HG02938 (cell line): ENCODE measurements at regions not wholly inside any gene's neighbourhood (a gene's known extent, or its start where the extent isn't known, plus 50 kb on each side); places are given as distances from the start of the nearest gene placed in this dataset.
"Not testable (repeated sequence)": the region's sequence is repeated elsewhere in the genome, so short reads cannot be mapped to it uniquely, and the experiment has no call there.

Experiments
- ATAC-seq: cut with Tn5 transposase; IDR thresholded peaks from one replicate; pipeline ENCODE4 v1.9.1; 2021; ENCODE audit warnings: mild to moderate bottlenecking, moderate library complexity; ENCODE audit not compliant: unreplicated experiment

GRCh38 chr6:4677011-4677750, 99.0 kb upstream of the CDYL start:
- no peak for ATAC-seq

- ATAC-seq = no peak
Measured at GRCh38 chr6:4676016-4676415, 100.2 kb upstream of the CDYL start.

- ATAC-seq = no peak
Measured at GRCh38 chr6:4675121-4675520, 101.1 kb upstream of the CDYL start.

GRCh38 chr6:4673861-4674260, 102.3 kb upstream of the CDYL start:
- no peak for ATAC-seq

GRCh38 chr6:4672772-4673171, 103.4 kb upstream of the CDYL start:
- no peak for ATAC-seq

GRCh38 chr6:4671587-4672115, 104.6 kb upstream of the CDYL start:
- ATAC-seq = no peak

GRCh38 chr6:4670824-4671409, 105.3 kb upstream of the CDYL start:
- no peak for ATAC-seq

GRCh38 chr6:4670290-4670689, 105.9 kb upstream of the CDYL start:
- no peak for ATAC-seq

- ATAC-seq = no peak
Measured at GRCh38 chr6:4668271-4669179, 107.7 kb upstream of the CDYL start.

GRCh38 chr6:4667591-4667990, 108.6 kb upstream of the CDYL start:
- ATAC-seq = no peak

GRCh38 chr6:4666886-4667513, 109.2 kb upstream of the CDYL start:
- no peak for ATAC-seq

- no peak for ATAC-seq
Measured at GRCh38 chr6:4665489-4666417, 110.5 kb upstream of the CDYL start.

- no peak for ATAC-seq
Measured at GRCh38 chr6:4664911-4665310, 111.3 kb upstream of the CDYL start.

GRCh38 chr6:4664117-4664626, 112.0 kb upstream of the CDYL start:
- ATAC-seq = no peak

- no peak for ATAC-seq
Measured at GRCh38 chr6:4662886-4663285, 113.3 kb upstream of the CDYL start.

- ATAC-seq = no peak
Measured at GRCh38 chr6:4661391-4661790, 114.8 kb upstream of the CDYL start.

GRCh38 chr6:4660377-4661321, 115.6 kb upstream of the CDYL start:
- no peak for ATAC-seq

GRCh38 chr6:4659719-4660118, 116.5 kb upstream of the CDYL start:
- ATAC-seq = not testable (repeated sequence)

GRCh38 chr6:4658486-4658885, 117.7 kb upstream of the CDYL start:
- ATAC-seq = no peak
